Activated effector memory CD4-positive, alpha-beta T cell treated with Interleukin-2 at 50 U/mL for 16 hours (primary cell): ENCODE measurements at regions not wholly inside any gene's neighbourhood (a gene's known extent, or its start where the extent isn't known, plus 50 kb on each side); places are given as distances from the start of the nearest gene placed in this dataset.

ENCODE experiments used
- DNase-seq: peaks from one replicate; pipeline ENCODE4 v3.0.0-alpha.2; 2020

- no peak for DNase-seq
These were observed 140.2 kb upstream of the PPP2R2D start for GRCh38 chr10:131760416-131761166.

GRCh38 chr10:131762789-131763696 lies 137.8 kb upstream of the PPP2R2D start:
- no peak for DNase-seq

GRCh38 chr10:131764929-131765328 lies 135.9 kb upstream of the PPP2R2D start:
- no peak for DNase-seq

- no peak for DNase-seq
These were observed 134.7 kb upstream of the PPP2R2D start for GRCh38 chr10:131766096-131766495.

- no peak for DNase-seq
These were observed 133.1 kb upstream of the PPP2R2D start for GRCh38 chr10:131767716-131768115.

GRCh38 chr10:131769571-131770410 lies 131.0 kb upstream of the PPP2R2D start:
- DNase-seq = no peak

GRCh38 chr10:131770946-131771633 lies 129.7 kb upstream of the PPP2R2D start:
- no peak for DNase-seq

- DNase-seq = no peak
These were observed 129.0 kb upstream of the PPP2R2D start for GRCh38 chr10:131771634-131772358.

GRCh38 chr10:131772441-131772840 lies 128.4 kb upstream of the PPP2R2D start:
- no peak for DNase-seq

GRCh38 chr10:131773370-131774343 lies 127.2 kb upstream of the PPP2R2D start:
- no peak for DNase-seq

GRCh38 chr10:131774681-131775085 lies 126.1 kb upstream of the PPP2R2D start:
- DNase-seq = no peak

GRCh38 chr10:131775433-131775832 lies 125.4 kb upstream of the PPP2R2D start:
- DNase-seq = no peak

- DNase-seq = no peak
These were observed 125.0 kb upstream of the PPP2R2D start for GRCh38 chr10:131775833-131776232.

- DNase-seq = no peak
These were observed 124.3 kb upstream of the PPP2R2D start for GRCh38 chr10:131776496-131776895.

- DNase-seq = no peak
These were observed 123.6 kb upstream of the PPP2R2D start for GRCh38 chr10:131777162-131777561.

GRCh38 chr10:131777921-131778320 lies 122.9 kb upstream of the PPP2R2D start:
- DNase-seq = no peak

- no peak for DNase-seq
These were observed 122.4 kb upstream of the PPP2R2D start for GRCh38 chr10:131778385-131778784.

GRCh38 chr10:131778842-131779241 lies 122.0 kb upstream of the PPP2R2D start:
- DNase-seq = no peak

GRCh38 chr10:131779661-131780394 lies 121.0 kb upstream of the PPP2R2D start:
- DNase-seq = no peak

GRCh38 chr10:131781076-131781475 lies 119.7 kb upstream of the PPP2R2D start:
- no peak for DNase-seq
